ENCODE measurements at regions not wholly inside any gene's neighbourhood (a gene's known extent, or its start where the extent isn't known, plus 50 kb on each side); places are given as distances from the start of the nearest gene placed in this dataset.

GRCh38 chr20:60466687-60467022, 508.4 kb downstream of the CDH26 start:
- no peak for TF ChIP-seq CTCF (conservative IDR thresholded peaks at IDR 0.05)
- no peak for TF ChIP-seq ZFX (IDR thresholded peaks at IDR 0.05)
